HEK293 (cell line): ENCODE measurements at regions not wholly inside any gene's neighbourhood (a gene's known extent, or its start where the extent isn't known, plus 50 kb on each side); places are given as distances from the start of the nearest gene placed in this dataset.

Source experiments
- CTCF ChIA-PET: fragments of 350-600 bp; formaldehyde crosslinking; extraction: SDS; loops from one replicate; lab custom pipeline; 2021; ENCODE audit warnings: antibody characterized with exemption; lab: Yijun Ruan, JAX
- POLR2A ChIA-PET: fragments of 300-600 bp; formaldehyde crosslinking; extraction: SDS; loops from one replicate; lab custom pipeline; 2020; ENCODE audit warnings: antibody characterized with exemption, inconsistent platforms; lab: Yijun Ruan, JAX
- H3K27ac ChIP-seq: fragments of 200-500 bp; sonication (Bioruptor generic); 2 replicates; pipeline ENCODE4 v1.5.1; 2014; ENCODE audit warnings: low read depth, low read length, control low read depth, inconsistent platforms; ENCODE audit errors: extremely low read depth
- H3K36me3 ChIP-seq, 2 experiments: fragments of 200-500 bp in 1 of 2; sonication (Bioruptor generic) in 1 of 2; 1 replicate in 1 of 2; 2 replicates in 1 of 2; pipeline ENCODE4 v1.5.1; 2014 to 2017; ENCODE audit warnings: inconsistent platforms in 2 of 2, low read length in 2 of 2; ENCODE audit not compliant: control insufficient read depth in 2 of 2, insufficient read depth in 1 of 2
- H3K4me1 ChIP-seq: fragments of 200-500 bp; sonication (Bioruptor generic); 2 replicates; pipeline ENCODE4 v1.5.1; 2014; ENCODE audit warnings: mild to moderate bottlenecking, low read length, inconsistent platforms; ENCODE audit not compliant: control insufficient read depth, insufficient read depth
- H3K4me3 ChIP-seq: 2 replicates; pipeline ENCODE4 v1.5.1; 2011; ENCODE audit warnings: low read depth, mild to moderate bottlenecking, control low read depth, low read length, moderate library complexity
- H3K9me3 ChIP-seq: fragments of 200-500 bp; sonication (Bioruptor generic); 2 replicates; pipeline ENCODE4 v1.5.1; 2014; ENCODE audit warnings: low read depth, low read length, inconsistent platforms; ENCODE audit not compliant: control insufficient read depth, insufficient read depth
- GLIS1 ChIP-seq: fragments of 450-650 bp; formaldehyde crosslinking; IDR thresholded peaks from 2 replicates; pipeline ENCODE4 v1.5.1; 2016; ENCODE audit warnings: missing biosample characterization, missing genetic modification characterization
- KLF10 ChIP-seq: fragments of 450-650 bp; IDR thresholded peaks from 2 replicates; pipeline ENCODE4 v1.5.1; 2018; ENCODE audit warnings: missing biosample characterization, mild to moderate bottlenecking, missing genetic modification characterization
- KLF8 ChIP-seq: fragments of 450-650 bp; formaldehyde crosslinking; IDR thresholded peaks from 2 replicates; pipeline ENCODE4 v1.5.1; 2016; ENCODE audit warnings: missing biosample characterization, missing genetic modification characterization
- MEIS1 ChIP-seq: sonication (generic); formaldehyde crosslinking; IDR thresholded peaks from 2 replicates; pipeline ENCODE4 v1.8.1; 2022; ENCODE audit warnings: missing genetic modification reagents, mild to moderate bottlenecking, borderline replicate concordance
- SCRT1 ChIP-seq: fragments of 450-650 bp; formaldehyde crosslinking; IDR thresholded peaks from 2 replicates; pipeline ENCODE4 v1.5.1; 2016; ENCODE audit warnings: missing biosample characterization, missing genetic modification characterization, borderline replicate concordance
- SCRT2 ChIP-seq: fragments of 450-650 bp; formaldehyde crosslinking; IDR thresholded peaks from 2 replicates; pipeline ENCODE4 v1.5.1; 2016; ENCODE audit warnings: missing biosample characterization, missing genetic modification characterization
- SETDB1 ChIP-seq: IDR thresholded peaks from one replicate; pipeline ENCODE4 v1.6.1; 2017; ENCODE audit warnings: mild to moderate bottlenecking, low read length, moderate library complexity, mixed read lengths; ENCODE audit not compliant: insufficient read length
- SP2 ChIP-seq: fragments of 450-650 bp; formaldehyde crosslinking; IDR thresholded peaks from 2 replicates; pipeline ENCODE4 v1.5.1; 2016; ENCODE audit warnings: missing biosample characterization, missing genetic modification characterization
- SP3 ChIP-seq: fragments of 450-650 bp; formaldehyde crosslinking; IDR thresholded peaks from 2 replicates; pipeline ENCODE4 v1.5.1; 2016; ENCODE audit warnings: missing biosample characterization, missing genetic modification characterization
- TRIM28 ChIP-seq: IDR thresholded peaks from 2 replicates; pipeline ENCODE4 v1.6.1; 2011; ENCODE audit warnings: low read length, control low read depth, borderline replicate concordance
- YY1 ChIP-seq: fragments of 450-650 bp; formaldehyde crosslinking; IDR thresholded peaks from 2 replicates; pipeline ENCODE4 v1.5.1; 2018; ENCODE audit warnings: missing biosample characterization, missing genetic modification characterization
- ZBTB17 ChIP-seq: fragments of 450-650 bp; formaldehyde crosslinking; IDR thresholded peaks from 2 replicates; pipeline ENCODE4 v1.5.1; 2016; ENCODE audit warnings: missing biosample characterization, missing genetic modification characterization
- ZFP69B ChIP-seq: fragments of 450-650 bp; formaldehyde crosslinking; IDR thresholded peaks from 2 replicates; pipeline ENCODE4 v1.5.1; 2016; ENCODE audit warnings: missing biosample characterization, missing genetic modification characterization
- ZNF140 ChIP-seq: fragments of 450-650 bp; formaldehyde crosslinking; IDR thresholded peaks from 2 replicates; pipeline ENCODE4 v1.5.1; 2016; ENCODE audit warnings: missing biosample characterization, missing genetic modification characterization
- ZNF157 ChIP-seq: fragments of 450-650 bp; formaldehyde crosslinking; IDR thresholded peaks from 2 replicates; pipeline ENCODE4 v1.5.1; 2016; ENCODE audit warnings: missing biosample characterization, missing genetic modification characterization
- ZNF16 ChIP-seq: fragments of 450-650 bp; formaldehyde crosslinking; IDR thresholded peaks from 2 replicates; pipeline ENCODE4 v1.5.1; 2016; ENCODE audit warnings: low read depth, missing biosample characterization, missing genetic modification characterization
- ZNF169 ChIP-seq: fragments of 450-650 bp; formaldehyde crosslinking; IDR thresholded peaks from 2 replicates; pipeline ENCODE4 v1.5.1; 2016; ENCODE audit warnings: missing biosample characterization, missing genetic modification characterization
- ZNF174 ChIP-seq: fragments of 450-650 bp; formaldehyde crosslinking; IDR thresholded peaks from 2 replicates; pipeline ENCODE4 v1.5.0; 2017; ENCODE audit warnings: missing biosample characterization, mild to moderate bottlenecking, missing genetic modification characterization
- ZNF223 ChIP-seq: fragments of 450-650 bp; formaldehyde crosslinking; IDR thresholded peaks from 2 replicates; pipeline ENCODE4 v1.5.1; 2016; ENCODE audit warnings: missing biosample characterization, missing genetic modification characterization
- ZNF239 ChIP-seq: fragments of 450-650 bp; formaldehyde crosslinking; IDR thresholded peaks from 2 replicates; pipeline ENCODE4 v1.5.1; 2016; ENCODE audit warnings: missing biosample characterization, missing genetic modification characterization
- ZNF335 ChIP-seq: fragments of 450-650 bp; formaldehyde crosslinking; conservative IDR thresholded peaks from 2 replicates; pipeline ENCODE4 v1.5.1; 2016; ENCODE audit warnings: missing biosample characterization, missing genetic modification characterization
- ZNF510 ChIP-seq: fragments of 450-650 bp; formaldehyde crosslinking; IDR thresholded peaks from 2 replicates; pipeline ENCODE4 v1.5.1; 2018; ENCODE audit warnings: mild to moderate bottlenecking, missing genetic modification characterization, missing biosample characterization; ENCODE audit not compliant: insufficient replicate concordance
- ZNF664 ChIP-seq: fragments of 450-650 bp; formaldehyde crosslinking; IDR thresholded peaks from 2 replicates; pipeline ENCODE4 v1.5.1; 2016; ENCODE audit warnings: missing biosample characterization, missing genetic modification characterization
- TF ChIP-seq, protein P1 (sequence below): fragments of 450-650 bp; formaldehyde crosslinking; IDR thresholded peaks from 2 replicates; pipeline ENCODE4; 2016; ENCODE audit warnings: missing biosample characterization, missing genetic modification characterization
- TF ChIP-seq, protein P2 (sequence below): fragments of 450-650 bp; formaldehyde crosslinking; IDR thresholded peaks from 2 replicates; pipeline ENCODE4 v1.5.1; 2016; ENCODE audit warnings: missing biosample characterization, missing genetic modification characterization
- TF ChIP-seq, protein P3 (sequence below): fragments of 450-650 bp; formaldehyde crosslinking; IDR thresholded peaks from 2 replicates; pipeline ENCODE4 v1.5.1; 2016; ENCODE audit warnings: missing biosample characterization, missing genetic modification characterization, borderline replicate concordance
- TF ChIP-seq, protein P4 (sequence below): fragments of 450-650 bp; formaldehyde crosslinking; IDR thresholded peaks from 2 replicates; pipeline ENCODE4 v1.5.1; 2016; ENCODE audit warnings: missing biosample characterization, missing genetic modification characterization

DNA sequence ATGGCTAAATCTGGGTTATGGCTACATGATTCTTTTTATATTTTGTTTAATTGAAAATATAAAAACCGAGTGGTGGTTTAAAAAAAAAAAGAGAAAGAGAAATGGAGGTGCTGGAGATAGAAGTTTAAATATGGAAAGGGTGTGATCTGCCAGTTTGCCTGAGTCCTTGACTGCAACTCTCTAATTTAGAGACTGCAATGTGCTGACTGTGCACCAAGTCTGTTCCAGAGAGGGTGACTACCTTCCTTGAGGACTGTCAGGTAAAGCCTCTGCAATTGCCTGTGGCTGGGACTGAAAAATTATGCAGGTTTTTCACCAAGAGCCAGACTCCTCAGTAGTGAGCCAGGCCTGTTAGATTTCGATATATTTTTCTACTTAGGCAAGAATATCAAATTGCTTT lies 1326.3 kb downstream of the BRINP3 start (continued):
- TF ChIP-seq ZNF140 (no peak), ZBTB17 (tag by site-specific recombination) (no peak), ZNF510 (tag by site-specific recombination) (no peak), ZNF335 (no peak), ZNF157 (tag by site-specific recombination) (no peak), ZNF664 (tag by site-specific recombination) (no peak), MEIS1 (no peak), SCRT2 (tag by site-specific recombination) (no peak)

DNA sequence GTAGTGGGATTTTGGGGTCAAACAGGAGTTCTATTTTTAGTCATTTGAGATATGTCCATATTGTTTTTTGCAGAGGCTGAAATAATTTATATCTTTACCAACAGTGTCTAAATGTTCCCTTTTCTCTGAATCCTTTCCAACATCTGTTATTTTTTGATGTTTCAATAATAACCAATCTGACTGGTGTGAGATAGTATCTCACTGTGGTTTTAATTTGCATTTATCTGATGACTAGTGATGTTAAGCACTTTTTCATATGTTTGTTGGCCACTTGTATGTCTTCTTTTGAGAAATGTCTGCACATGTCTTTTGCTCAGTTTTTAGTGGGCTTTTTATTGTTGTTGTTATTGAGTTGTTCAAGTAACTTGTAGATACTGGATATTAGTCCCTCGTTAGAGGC lies 1325.0 kb downstream of the BRINP3 start:
- no peak for TF ChIP-seq SP3 (tag by site-specific recombination)
- TF ChIP-seq ZNF223 (tag by site-specific recombination), result no peak
- no peak for TF ChIP-seq ZNF239 (tag by site-specific recombination)
- no peak for TF ChIP-seq KLF8
- TF ChIP-seq SP2 (tag by site-specific recombination), result no peak
- no peak for TF ChIP-seq SETDB1
- no peak for TF ChIP-seq ZNF169 (tag by site-specific recombination)
- TF ChIP-seq, protein P1, sequence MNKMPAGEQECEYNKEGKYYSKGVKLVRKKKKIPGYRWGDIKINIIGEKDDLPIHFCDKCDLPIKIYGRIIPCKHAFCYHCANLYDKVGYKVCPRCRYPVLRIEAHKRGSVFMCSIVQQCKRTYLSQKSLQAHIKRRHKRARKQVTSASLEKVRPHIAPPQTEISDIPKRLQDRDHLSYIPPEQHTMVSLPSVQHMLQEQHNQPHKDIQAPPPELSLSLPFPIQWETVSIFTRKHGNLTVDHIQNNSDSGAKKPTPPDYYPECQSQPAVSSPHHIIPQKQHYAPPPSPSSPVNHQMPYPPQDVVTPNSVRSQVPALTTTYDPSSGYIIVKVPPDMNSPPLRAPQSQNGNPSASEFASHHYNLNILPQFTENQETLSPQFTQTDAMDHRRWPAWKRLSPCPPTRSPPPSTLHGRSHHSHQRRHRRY, result no peak
- TF ChIP-seq GLIS1 (tag by site-specific recombination), result no peak
- TF ChIP-seq, protein P2, sequence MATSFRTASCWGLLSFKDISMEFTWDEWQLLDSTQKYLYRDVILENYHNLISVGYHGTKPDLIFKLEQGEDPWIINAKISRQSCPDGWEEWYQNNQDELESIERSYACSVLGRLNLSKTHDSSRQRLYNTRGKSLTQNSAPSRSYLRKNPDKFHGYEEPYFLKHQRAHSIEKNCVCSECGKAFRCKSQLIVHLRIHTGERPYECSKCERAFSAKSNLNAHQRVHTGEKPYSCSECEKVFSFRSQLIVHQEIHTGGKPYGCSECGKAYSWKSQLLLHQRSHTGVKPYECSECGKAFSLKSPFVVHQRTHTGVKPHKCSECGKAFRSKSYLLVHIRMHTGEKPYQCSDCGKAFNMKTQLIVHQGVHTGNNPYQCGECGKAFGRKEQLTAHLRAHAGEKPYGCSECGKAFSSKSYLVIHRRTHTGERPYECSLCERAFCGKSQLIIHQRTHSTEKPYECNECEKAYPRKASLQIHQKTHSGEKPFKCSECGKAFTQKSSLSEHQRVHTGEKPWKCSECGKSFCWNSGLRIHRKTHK (tag by site-specific recombination), result no peak
- TF ChIP-seq ZFP69B (tag by site-specific recombination), result no peak
- TF ChIP-seq YY1, result no peak
- TF ChIP-seq SCRT1 (tag by site-specific recombination), result no peak
- TF ChIP-seq, all 188 proteins: peak for 0
- Histone ChIP-seq H3K4me3 (no peak overlapping the region), H3K27ac (no peak overlapping the region), H3K9me3 (no peaks in the 10 kb centered on the region), H3K36me3 (no peaks in the 10 kb centered on the region), H3K4me1 (no peaks in the 10 kb centered on the region)
- POLR2A ChIA-PET, result no interaction called here
- CTCF ChIA-PET, result interaction anchor here (0.7 kb wide), 1 partner anchor 220 kb away, joined by 3 read pairs; no protein-coding TSS in a partner anchor

DNA sequence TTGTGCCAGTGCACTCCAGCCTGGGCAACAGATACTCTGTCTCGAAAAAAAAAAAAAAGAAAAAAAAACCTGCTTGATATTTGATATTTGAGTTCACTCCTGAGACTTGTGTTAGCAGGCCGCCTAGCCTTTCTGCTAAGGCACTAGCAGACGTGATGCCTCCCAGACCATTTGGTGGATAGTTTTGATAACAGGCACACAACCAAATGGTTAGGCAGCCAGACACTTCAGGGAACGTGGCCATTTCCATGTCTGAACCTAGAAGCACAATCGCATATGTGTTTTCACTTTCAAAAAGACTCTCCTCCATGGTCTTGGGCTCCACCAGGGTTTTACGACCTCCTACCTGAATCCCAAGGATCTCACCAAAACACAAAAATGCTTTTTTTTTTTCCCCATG lies 1319.5 kb downstream of the BRINP3 start:
- POLR2A ChIA-PET, result no interaction called here
- TF ChIP-seq KLF10 (tag by site-specific recombination) (no peak), ZNF174 (no peak), ZNF16 (no peak), TRIM28 (no peak)
- TF ChIP-seq, protein P3, sequence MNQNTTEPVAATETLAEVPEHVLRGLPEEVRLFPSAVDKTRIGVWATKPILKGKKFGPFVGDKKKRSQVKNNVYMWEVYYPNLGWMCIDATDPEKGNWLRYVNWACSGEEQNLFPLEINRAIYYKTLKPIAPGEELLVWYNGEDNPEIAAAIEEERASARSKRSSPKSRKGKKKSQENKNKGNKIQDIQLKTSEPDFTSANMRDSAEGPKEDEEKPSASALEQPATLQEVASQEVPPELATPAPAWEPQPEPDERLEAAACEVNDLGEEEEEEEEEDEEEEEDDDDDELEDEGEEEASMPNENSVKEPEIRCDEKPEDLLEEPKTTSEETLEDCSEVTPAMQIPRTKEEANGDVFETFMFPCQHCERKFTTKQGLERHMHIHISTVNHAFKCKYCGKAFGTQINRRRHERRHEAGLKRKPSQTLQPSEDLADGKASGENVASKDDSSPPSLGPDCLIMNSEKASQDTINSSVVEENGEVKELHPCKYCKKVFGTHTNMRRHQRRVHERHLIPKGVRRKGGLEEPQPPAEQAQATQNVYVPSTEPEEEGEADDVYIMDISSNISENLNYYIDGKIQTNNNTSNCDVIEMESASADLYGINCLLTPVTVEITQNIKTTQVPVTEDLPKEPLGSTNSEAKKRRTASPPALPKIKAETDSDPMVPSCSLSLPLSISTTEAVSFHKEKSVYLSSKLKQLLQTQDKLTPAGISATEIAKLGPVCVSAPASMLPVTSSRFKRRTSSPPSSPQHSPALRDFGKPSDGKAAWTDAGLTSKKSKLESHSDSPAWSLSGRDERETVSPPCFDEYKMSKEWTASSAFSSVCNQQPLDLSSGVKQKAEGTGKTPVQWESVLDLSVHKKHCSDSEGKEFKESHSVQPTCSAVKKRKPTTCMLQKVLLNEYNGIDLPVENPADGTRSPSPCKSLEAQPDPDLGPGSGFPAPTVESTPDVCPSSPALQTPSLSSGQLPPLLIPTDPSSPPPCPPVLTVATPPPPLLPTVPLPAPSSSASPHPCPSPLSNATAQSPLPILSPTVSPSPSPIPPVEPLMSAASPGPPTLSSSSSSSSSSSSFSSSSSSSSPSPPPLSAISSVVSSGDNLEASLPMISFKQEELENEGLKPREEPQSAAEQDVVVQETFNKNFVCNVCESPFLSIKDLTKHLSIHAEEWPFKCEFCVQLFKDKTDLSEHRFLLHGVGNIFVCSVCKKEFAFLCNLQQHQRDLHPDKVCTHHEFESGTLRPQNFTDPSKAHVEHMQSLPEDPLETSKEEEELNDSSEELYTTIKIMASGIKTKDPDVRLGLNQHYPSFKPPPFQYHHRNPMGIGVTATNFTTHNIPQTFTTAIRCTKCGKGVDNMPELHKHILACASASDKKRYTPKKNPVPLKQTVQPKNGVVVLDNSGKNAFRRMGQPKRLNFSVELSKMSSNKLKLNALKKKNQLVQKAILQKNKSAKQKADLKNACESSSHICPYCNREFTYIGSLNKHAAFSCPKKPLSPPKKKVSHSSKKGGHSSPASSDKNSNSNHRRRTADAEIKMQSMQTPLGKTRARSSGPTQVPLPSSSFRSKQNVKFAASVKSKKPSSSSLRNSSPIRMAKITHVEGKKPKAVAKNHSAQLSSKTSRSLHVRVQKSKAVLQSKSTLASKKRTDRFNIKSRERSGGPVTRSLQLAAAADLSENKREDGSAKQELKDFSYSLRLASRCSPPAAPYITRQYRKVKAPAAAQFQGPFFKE (tag by site-specific recombination), result no peak
- TF ChIP-seq, protein P4, sequence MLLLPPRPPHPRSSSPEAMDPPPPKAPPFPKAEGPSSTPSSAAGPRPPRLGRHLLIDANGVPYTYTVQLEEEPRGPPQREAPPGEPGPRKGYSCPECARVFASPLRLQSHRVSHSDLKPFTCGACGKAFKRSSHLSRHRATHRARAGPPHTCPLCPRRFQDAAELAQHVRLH, result no peak

More for the DNA sequence above, 1319.5 kb downstream of the BRINP3 start:
- Histone ChIP-seq H3K36me3 (no peaks in the 10 kb centered on the region), H3K4me1 (no peaks in the 10 kb centered on the region), H3K27ac (no peak overlapping the region), H3K9me3 (no peaks in the 10 kb centered on the region), H3K4me3 (no peak overlapping the region)
- CTCF ChIA-PET, result no interaction called here
